ENCODE measurements at regions not wholly inside any gene's neighbourhood (a gene's known extent, or its start where the extent isn't known, plus 50 kb on each side); places are given as distances from the start of the nearest gene placed in this dataset.

DNA sequence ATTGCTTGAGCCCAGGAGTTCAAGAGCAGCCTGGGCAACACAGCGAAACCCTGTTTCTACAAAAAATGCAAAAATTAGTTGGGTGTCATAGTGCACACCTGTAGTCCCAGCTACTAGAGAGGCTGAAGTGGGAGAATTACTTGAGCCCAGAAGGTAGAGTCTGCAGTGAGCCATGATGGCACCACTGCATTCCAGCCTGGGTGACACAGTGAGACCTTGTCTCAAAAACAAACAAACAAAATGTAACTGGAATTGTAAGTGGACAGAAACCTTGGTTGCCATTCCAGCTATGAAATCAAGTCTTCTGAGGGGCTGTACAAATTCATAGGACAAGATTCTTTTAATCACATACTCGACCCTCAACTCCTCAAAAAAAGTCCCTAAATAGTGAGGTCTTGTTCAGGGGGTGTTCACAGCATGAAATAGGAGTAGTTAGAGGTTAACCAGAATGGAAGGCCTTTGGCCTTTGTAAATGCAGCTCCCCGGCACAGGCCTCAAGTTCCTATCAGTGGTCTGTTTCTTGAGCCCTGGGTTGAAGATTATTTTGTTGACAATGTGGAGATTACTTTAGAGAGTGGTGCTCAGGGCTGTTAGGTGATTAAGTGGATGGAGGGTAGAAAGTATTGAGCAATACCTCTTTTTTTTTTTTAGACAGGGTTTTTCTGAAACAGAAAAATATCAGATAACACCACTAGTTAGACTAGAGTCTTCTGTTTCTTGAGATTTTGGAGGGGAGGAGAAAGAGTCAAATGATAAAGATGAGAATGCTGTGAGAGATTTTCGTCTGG lies 138.7 kb upstream of the ZNF648 start:
- DNase-seq (ENCODE audit: insufficient read length, low spot score) (no peak), FAIRE-seq (no peak)

DNA sequence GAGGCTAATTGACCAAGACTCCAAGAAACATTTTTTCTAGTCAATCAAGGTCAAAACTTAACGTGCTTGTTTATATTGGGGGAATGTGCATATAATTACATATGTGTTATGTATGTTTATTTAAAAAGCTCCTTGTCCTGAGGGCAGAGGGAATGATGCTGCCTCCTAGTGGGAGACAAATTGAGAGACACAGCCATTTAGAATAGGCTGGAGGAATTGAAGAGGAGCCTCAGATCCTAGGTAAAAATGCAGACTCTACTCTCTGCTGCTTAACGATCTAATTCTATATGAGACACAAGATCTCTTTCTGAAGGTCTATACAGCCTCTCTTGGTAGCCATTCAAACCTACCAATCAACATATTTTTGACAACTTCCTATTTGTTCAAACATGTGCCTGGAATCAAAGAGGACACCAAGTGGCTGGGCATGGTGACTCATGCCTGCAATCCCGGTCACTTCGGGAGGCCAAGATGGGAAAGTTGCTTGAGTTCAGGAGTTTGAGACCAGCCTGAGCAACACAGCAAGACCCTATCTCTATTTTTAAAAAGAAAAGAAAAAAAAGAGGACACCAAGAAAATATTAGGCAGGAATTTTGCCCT lies 136.6 kb upstream of the ZNF648 start:
- FAIRE-seq (no peak), DNase-seq (ENCODE audit: insufficient read length, low spot score) (no peak)

DNA sequence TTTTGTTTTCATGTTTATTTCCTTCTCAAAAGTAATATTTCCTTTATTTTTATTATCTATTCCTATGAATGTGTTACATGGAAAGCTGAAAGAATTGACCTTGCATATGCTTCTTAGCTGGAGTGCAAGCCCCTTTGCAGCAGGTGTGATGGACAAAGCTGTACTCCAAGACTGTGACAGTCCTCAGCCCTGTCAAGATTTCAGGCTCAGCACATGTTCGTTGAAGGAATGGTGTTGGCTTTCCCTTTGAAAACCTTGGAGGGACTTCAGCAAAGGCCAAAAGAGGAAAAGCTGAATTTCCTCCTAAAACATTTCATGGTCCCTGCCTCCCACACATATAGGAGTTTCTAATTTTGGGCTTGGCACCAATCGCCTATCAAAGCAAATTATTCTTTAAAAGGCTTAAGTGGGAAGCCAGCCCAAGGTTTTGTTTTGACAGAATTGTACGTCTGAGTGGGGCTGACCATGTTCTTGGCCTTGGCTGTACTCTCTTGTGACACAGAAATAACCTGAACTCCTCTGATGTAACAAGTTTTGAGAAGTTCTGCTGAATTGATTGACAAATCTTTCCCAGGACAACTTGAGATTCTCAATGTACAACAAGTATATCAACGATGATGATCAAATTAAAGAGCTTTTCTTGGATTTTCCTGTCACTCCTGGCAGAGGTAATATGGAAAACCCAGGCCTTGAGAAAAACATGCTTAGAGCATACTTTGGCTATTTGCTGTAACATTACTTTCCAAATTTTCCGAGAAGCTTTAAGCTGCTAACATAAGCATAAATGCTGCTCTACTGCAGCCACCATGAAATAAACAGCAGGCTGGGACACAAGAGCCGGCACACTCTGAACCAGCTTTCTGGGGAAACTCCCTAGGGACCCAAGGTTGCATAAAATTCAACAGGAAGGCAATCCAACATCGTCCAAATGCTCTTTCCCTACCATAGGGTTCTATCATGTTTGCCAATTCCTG lies 135.7 kb upstream of the ZNF648 start:
- FAIRE-seq, result no peak
- DNase-seq (ENCODE audit: insufficient read length, low spot score), result no peak

DNA sequence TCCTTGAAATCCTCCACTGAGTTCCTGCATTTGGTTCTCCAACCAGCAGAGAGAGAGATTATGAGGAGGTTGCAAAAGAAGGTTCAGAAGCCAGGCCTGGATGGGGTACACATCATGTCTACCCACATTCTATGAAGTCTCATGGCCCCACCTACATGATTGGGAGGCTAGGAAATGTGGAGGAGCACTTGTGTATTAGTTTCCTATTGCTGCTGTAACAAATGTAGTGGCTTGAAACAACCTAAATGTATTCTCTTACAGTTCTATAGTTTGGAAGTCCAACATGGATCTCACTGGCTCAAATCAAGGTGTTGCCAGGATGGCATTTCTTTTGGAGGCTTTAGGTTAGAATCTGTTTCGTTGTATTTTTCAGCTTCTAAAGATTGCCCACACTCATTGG lies 134.2 kb upstream of the ZNF648 start:
- DNase-seq (ENCODE audit: insufficient read length, low spot score) (no peak), FAIRE-seq (no peak)

DNA sequence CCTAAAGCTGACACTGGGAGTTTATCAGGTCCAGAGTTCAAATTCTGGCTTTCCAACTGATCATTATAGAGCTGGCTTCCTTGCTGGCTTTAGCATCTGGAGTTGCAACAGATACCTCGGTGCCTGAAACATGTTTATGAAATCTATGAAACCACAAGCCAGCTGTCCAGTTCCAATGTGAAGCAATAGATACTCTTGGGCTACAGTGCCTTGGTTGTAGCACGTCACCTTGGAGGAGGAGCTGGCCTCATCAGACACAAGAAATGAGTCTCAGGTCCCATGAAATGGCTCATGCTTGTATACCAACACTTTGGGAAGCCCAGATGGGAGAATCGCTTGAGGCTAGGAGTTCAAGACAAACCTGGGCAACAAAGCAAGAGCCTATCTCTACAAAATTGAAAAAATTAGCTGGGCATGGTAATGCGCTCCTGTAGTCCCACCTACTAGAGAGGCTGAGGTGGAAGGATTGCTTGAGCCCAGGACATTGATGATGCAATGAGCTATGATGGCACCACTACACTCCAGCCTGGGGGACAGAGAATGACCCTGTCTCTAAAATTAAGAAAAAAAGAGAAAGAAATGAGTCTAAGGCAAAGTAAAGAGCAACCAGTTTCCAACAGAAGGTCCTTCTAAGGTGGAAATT lies 132.5 kb upstream of the ZNF648 start:
- FAIRE-seq (no peak), DNase-seq (ENCODE audit: insufficient read length, low spot score) (no peak)

DNA sequence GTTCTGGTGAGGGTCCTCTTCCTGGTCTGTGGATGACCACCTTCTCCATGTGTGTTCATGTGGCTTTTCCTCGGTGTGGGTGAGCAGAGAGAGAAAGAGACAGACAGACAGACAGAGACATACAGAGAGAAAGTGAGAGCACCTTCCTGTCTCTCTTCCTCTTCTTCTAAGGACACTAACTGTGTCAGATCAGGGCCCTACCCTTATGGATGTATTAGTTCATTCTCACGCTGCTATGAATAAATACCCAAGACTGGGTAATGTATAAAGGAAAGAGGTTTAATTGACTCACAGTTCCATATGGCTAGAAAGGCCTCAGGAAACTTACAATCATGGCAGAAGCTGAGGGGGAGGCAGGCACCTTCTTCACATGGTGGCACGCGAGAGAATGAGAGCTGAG lies 131.5 kb upstream of the ZNF648 start:
- no peak for DNase-seq (ENCODE audit: insufficient read length, low spot score)
- FAIRE-seq, result no peak

DNA sequence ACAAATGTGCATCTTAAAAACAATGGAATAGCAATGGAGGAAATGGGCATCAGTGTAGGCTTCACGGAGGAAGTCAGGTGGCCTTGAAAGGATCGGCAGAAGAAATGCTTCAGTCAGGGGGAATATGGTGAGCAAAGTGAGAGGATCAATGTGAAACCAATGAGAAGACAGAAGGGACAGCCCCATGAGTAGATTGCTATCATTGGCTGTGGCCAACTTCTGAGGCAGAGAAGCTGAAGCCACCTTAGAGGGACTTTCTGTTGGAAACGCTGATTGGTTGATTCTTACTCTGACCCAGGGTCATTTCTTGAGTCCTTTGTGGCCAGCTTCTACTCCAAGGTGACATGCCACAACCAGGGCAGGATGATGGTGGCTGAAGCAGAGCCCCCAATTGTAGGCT lies 130.7 kb upstream of the ZNF648 start:
- no peak for DNase-seq (ENCODE audit: insufficient read length, low spot score)
- no peak for FAIRE-seq

DNA sequence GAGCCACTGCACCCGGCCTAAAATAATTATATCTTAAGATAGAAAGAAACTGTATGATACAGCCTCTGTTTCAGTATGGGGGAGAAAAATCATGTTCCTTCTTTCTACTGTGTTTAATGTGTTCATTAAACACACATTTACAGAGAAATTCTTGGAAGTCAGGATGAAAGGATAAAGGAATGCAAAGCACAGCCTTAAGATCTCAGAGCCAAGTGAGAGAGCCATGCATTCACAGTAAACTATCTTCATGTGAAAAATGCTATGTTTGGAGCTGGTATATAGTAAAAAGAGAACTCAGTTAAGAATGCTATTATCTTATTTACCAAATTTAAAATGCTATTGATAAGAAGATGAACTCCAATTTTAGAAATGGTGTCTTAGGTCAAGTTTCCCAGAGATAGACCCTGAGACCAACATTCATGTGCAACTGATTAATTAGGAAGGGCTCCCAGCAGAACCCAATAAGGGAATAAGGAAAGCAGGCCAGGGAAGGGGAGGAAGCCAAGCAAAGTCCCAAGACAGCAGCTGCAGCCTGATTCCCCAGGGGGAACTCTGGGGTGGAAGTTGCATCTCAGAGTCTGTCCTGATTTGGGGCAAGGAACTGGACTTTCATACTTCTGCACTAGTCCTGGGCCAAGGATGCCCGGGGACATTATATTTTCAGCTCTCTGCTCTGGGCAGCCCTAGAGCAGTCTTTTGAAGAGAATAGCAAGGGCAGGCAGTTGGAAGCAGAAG lies 130.0 kb upstream of the ZNF648 start:
- FAIRE-seq, result no peak
- DNase-seq (ENCODE audit: insufficient read length, low spot score), result no peak

DNA sequence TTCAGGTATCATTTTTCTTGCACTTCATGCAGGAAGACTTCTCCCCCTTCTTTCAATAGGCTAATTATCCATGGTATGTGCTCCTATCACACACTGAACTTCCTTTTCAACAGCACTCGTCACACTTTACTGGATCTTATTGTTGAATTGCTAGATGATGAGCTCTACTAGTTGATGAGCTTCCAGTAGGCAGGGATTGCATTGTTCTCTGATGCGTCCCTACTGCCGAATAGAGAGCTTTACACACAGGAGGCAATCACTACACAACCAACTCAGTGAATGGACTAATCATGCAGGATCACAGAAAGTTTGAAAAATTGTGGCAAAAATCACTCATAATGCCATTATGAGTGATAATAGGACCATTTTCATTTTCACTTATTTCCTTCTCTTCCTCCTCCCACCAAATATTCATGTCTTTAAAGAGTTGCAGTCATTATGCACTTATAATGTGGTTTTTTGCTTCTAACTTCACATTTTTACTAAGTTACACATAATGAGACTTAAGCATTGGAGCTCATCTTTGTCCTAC lies 128.1 kb upstream of the ZNF648 start:
- FAIRE-seq, result no peak
- DNase-seq (ENCODE audit: insufficient read length, low spot score), result no peak

DNA sequence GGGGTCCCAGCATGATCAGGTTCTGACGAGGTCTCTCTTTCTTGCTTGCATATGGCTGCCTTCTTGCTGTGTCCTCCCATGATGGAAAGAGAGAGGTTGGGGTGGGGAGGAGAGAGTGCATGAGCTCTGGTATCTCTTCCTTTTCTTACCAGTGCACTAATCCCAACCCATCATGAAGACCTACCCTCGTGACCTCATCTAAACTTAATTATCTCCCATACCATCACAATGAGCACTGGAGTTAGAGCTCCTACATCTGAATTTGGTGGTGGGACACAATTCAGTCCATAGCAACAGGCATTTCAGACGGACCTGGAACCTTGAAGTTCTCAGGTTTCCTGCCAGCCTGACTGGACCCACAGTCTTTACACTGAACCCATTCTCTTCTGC lies 125.2 kb upstream of the ZNF648 start:
- FAIRE-seq, result no peak
- no peak for DNase-seq (ENCODE audit: insufficient read length, low spot score)

DNA sequence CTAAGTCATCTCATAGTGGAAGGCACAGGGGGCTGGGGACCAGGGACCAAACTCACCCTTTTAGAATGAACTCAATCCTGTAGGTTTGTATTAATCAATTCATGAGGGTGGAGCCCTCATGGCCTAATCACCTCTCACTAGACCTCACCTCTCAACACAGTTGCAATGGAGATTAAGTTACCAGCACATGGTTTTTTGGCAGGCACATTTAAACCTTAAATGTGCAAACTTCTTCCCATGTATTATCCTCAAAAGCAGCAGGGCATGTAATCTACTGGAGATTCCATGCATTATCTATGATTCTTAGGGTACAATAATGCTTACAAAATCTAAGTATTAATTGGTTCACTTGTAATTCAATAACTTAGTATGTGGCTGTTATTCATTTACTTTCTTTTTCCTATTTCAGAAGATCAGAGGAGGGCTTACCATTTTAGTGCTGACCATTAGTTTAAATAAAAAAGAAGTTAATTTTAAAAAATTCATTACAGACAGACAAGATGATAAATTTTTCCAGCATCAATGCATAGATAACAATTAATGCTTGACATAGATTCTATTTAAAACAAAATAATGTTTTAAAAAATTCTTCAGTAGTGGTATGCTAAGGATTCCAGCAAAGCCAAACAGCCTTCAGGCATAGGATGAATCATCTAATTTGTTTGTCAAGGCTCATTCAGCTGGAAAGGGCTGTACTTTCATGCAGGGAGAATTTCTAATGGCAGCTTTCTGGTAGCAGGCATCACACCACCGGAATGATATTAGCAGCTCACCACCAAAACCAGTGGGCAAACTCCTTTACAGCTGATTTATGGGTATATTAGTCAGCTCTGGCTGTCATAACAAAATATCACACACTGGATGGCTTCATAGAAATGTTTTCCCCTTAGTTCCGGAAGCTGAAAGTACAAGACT lies 124.6 kb upstream of the ZNF648 start:
- DNase-seq (ENCODE audit: insufficient read length, low spot score) (no peak), FAIRE-seq (no peak)

DNA sequence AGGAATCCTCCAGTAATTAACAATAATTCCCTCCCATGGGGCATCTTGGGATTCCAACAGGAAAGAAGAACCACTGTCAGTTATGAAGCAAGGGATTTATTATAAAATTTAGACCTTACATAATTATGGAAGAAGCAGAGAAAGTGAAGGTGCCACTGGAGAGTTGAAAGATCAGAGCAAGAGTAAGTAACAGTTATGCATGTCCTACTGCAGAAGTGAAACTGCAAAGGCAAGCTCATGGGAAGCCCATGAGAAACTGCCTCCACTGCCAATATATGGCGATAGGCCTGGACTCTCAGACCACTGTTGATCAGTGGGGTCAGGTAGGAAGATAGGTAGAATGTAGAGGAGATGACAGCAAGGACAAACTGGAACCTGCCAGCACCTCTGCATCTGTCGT lies 123.6 kb upstream of the ZNF648 start:
- FAIRE-seq (no peak), DNase-seq (ENCODE audit: insufficient read length, low spot score) (no peak)

DNA sequence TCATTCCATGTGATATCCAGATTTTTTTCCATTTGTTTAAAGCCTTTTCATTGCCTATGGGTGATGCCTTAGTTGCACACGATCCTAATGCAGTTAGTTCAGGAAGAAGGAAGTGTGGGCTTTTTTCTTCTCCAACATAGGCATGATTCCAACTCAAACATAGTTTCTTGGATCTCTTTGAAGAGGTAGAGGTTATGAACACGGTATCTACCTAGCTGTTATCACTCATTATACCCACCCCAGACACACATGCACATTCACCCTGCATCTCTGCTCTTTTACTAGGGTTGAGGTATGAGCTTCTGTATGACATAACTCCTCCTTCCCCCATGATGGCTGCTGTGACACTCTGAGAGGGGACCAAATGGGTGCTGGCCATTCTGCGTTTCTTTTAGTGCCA lies 122.1 kb upstream of the ZNF648 start:
- DNase-seq (ENCODE audit: insufficient read length, low spot score), result no peak
- FAIRE-seq, result no peak

DNA sequence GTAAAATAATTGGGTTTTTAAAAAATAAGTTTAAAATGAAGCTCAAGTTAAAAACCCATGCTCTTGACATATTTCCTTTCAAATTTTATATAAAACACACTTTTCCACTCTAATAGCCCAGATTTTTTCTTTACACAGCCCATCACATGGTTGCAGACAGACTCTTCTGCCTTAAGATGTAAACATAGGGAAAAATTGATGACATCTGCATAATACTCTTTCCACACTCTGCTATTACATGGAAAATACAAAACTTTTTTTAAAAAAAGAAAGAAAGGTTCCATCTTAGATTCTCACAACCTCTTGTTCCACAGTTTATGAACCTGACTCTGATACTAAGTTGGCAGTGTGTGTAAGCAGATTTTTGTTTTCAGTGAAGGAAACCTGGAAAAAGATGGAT lies 120.8 kb upstream of the ZNF648 start:
- FAIRE-seq, result no peak
- no peak for DNase-seq (ENCODE audit: insufficient read length, low spot score)

DNA sequence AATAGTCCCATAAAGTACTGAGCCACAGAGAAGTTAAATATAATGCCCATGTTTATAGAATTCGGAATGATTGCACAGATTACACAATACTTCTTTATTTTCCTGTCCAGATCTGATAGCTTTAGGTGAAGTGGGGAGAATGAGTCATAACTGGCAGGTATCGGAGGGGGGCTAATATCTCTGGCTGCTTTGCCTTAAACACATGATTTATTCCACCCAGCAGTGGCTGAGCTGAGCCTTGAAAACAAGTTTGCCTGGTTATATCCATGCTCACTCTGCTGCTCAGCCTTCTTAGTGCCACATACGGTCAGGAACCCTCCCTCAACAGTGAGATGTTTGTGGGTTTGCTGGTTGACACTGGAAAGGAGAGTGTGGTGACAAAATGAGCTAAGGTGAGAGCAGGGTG lies 119.7 kb upstream of the ZNF648 start:
- no peak for DNase-seq (ENCODE audit: insufficient read length, low spot score)
- no peak for FAIRE-seq

DNA sequence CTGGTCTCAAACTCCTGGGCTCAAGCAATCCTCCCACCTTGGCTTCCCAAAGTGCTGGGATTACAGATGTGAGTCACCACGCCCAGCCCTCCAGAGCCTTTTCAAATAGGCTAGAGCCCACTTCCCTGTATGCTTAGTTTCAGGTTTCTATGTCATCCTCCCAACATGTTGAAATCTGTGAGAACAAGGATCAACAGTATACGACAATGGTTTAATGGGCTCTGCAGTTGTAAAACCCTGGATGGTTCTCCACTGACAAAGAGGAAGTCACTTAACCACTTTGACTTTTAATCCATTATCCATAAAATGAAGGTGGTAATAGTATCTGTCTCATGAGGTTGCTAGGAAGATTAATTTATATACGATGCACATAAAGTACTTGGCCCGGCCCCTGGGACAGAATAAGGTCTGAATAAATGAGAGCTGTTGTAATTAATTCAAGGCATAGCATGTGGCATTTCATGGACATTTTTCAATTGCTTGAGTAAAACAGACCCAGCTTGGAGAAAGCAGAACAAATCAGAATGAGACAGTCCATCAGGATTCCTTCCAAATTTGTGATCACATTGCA lies 113.9 kb upstream of the ZNF648 start:
- DNase-seq (ENCODE audit: insufficient read length, low spot score), result no peak
- no peak for FAIRE-seq

DNA sequence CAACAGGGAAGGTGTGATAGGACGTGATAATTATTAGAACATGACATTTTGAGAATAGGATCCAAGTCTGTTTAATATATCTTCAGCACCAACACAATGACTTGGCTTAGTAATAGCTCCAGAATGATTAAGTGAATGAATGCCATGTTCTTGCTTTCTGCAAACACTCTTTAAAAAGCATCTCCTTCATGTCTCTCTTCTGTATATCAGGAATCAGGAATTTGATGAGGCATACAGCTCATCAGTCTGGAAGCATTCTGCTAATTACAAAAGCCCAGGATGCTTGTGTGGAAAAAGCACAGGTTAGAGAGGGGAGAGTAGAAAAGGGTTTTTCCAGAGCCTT lies 113.0 kb upstream of the ZNF648 start:
- DNase-seq (ENCODE audit: insufficient read length, low spot score) (no peak), FAIRE-seq (no peak)

DNA sequence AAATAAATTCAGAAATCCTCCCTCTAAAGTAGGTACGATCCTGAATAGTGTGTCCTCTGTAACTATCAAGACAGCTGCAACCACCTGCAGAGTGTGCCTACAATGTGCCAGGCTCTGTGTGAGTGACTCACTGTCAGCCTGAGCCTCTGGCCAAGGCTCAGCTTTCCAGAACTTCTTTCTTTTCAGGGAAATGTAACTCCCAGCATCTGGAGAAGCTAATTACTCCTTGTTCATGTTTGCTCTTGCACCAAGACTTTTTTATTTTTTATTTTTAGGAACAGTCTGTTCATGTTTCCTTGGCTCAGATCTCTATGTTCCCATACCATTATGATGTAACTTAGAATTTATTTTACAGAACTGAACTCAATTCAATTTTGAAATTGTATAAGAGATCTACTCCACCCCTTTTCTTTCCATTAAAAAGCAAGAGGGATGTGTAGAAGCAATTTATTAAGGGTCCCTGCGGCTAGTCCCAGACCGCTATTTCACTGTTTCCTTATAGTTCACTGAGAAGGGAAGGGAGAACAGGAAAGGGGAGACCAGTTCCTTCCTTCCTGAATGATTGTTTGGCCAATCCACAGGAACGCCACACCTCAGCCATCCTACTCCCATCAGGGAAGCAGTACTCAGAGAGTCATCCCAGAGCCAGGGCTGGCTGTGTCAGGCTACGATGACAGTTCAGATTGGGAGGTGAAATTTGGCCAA lies 112.4 kb upstream of the ZNF648 start:
- FAIRE-seq (no peak), DNase-seq (ENCODE audit: insufficient read length, low spot score) (no peak)
